Spleen (tissue), 11 donors: ENCODE measurements at regions not wholly inside any gene's neighbourhood (a gene's known extent, or its start where the extent isn't known, plus 50 kb on each side); places are given as distances from the start of the nearest gene placed in this dataset.

Source experiments
- DNase-seq: peaks from one replicate; pipeline ENCODE4 v3.0.0-alpha.2; 2020
- H3K27ac ChIP-seq, 8 donors: fragments of 200-600 bp; sonication (generic) in 7 of 8; 1 replicate in 4 of 8; 2 replicates in 4 of 8; pipeline versions ENCODE4 v1.5.0 to v1.8.0; 2016 to 2021; ENCODE audit warnings: inconsistent platforms in 4 of 8, mild to moderate bottlenecking in 4 of 8, moderate library complexity in 1 of 8
- H3K27me3 ChIP-seq, 7 donors: fragments of 200-600 bp; sonication (generic) in 6 of 7; replicated peaks in 1 of 7; 1 replicate in 4 of 7; 2 replicates in 3 of 7; pipeline versions ENCODE4 v1.5.0 to v1.8.0; 2016 to 2021; ENCODE audit warnings: inconsistent platforms in 3 of 7, mild to moderate bottlenecking in 1 of 7
- H3K36me3 ChIP-seq, 6 donors: fragments of 200-600 bp; sonication (generic) in 5 of 6; 1 replicate in 4 of 6; 2 replicates in 2 of 6; pipeline versions ENCODE4 v1.5.0 to v1.8.0; 2016 to 2021; ENCODE audit warnings: inconsistent platforms in 2 of 6
- H3K4me1 ChIP-seq, 6 donors: fragments of 200-600 bp; sonication (generic) in 5 of 6; 1 replicate in 3 of 6; 2 replicates in 3 of 6; pipeline versions ENCODE4 v1.5.0 to v1.8.0; 2016 to 2021; ENCODE audit warnings: inconsistent platforms in 3 of 6
- H3K4me3 ChIP-seq, 8 donors: fragments of 200-600 bp; sonication (generic) in 7 of 8; 1 replicate in 4 of 8; 2 replicates in 4 of 8; pipeline versions ENCODE4 v1.5.0 to v1.8.0; 2016 to 2021; ENCODE audit warnings: inconsistent platforms in 4 of 8, mild to moderate bottlenecking in 4 of 8, moderate library complexity in 2 of 8
- H3K9me3 ChIP-seq, 8 donors: fragments of 200-600 bp; sonication (generic) in 7 of 8; 1 replicate in 4 of 8; 2 replicates in 4 of 8; pipeline versions ENCODE4 v1.5.0 to v1.8.0; 2016 to 2021; ENCODE audit warnings: inconsistent platforms in 4 of 8
- CTCF ChIP-seq, 11 experiments: fragments of 200-600 bp in 7 of 11; fragments of 450-650 bp in 4 of 11; sonication (generic) in 4 of 11; IDR thresholded peaks in 8 of 11; conservative IDR thresholded peaks in 3 of 11; 1 replicate in 7 of 11; 2 replicates in 4 of 11; pipeline versions ENCODE4 v1.4.0 to v1.8.0; 2016 to 2021; ENCODE audit warnings: antibody characterized with exemption in 11 of 11, inconsistent platforms in 4 of 11, mild to moderate bottlenecking in 1 of 11
- POLR2A ChIP-seq, 3 donors: fragments of 450-650 bp; IDR thresholded peaks; one replicate each; pipeline ENCODE4 v1.5.1; 2017; ENCODE audit warnings: antibody characterized with exemption in 3 of 3, mild to moderate bottlenecking in 1 of 3
- POLR2AphosphoS5 ChIP-seq, 3 donors: sonication (generic); formaldehyde crosslinking; IDR thresholded peaks; one replicate each; pipeline ENCODE4 v1.5.1; 2017; ENCODE audit warnings: antibody characterized with exemption in 3 of 3
- WGBS, 5 donors: extraction: QIAGEN DNeasy Blood & Tissue Kit in 3 of 5; methylation state at CpG; one replicate each; pipeline versions ENCODE4 v1.1.5 to v1.1.7; 2013 to 2018; 5-methylcytosine and 5-hydroxymethylcytosine counted together
- intact Hi-C: fragments of 100-400 bp; cut with DNase I; formaldehyde crosslinking; loops from one replicate; pipeline ENCODE4 v1.15.0; 2023; ENCODE audit warnings: low total_unique reads
- donor health status: healthy with polysubstance abuse.
- donor health status: DM: no; HTN: no; CAD: no; lungs with moderate emphysema.
- donor health status: DM: no; HTN: no; CAD: no.
- donor health status: Bipolar disorder and iron deficiency.
- donor health status: healthy.
- donor health status: DM: no; HTN: no; CAD: no.
- donor health status: DM: yes; HTN: yes; CAD: no.

GRCh38 chr21:27633631-27634030 lies 666.7 kb upstream of the ADAMTS5 start:
- DNase-seq: no peak
- Histone ChIP-seq H3K27ac (no peak overlapping the region), H3K4me1 (no peaks in the 10 kb centered on the region), H3K27me3 (no peaks in the 10 kb centered on the region), H3K9me3 (no peaks in the 10 kb centered on the region), H3K36me3 (no peaks in the 10 kb centered on the region), H3K4me3 (no peak overlapping the region)
- no peak for TF ChIP-seq POLR2AphosphoS5 (IDR thresholded peaks at IDR 0.05)
- no peak for TF ChIP-seq CTCF (IDR thresholded peaks at IDR 0.05 in 8 of 11, conservative IDR thresholded peaks at IDR 0.05 in 3 of 11)
- TF ChIP-seq POLR2A (IDR thresholded peaks at IDR 0.05): no peak
- WGBS, 5 donors: 68 to 83% (median 74%) methylated on average over 3 of the region's 3 CpGs
- intact Hi-C loops: no loop called here

GRCh38 chr21:27631471-27631870 lies 664.6 kb upstream of the ADAMTS5 start:
- H3K36me3 ChIP-seq: no peaks in the 10 kb centered on the region
- H3K27ac ChIP-seq: no peak overlapping the region
- 15 to 40% (median 35%) methylated on average over 1 of the region's 1 CpG for WGBS, 5 donors
- H3K4me3 ChIP-seq: no peak overlapping the region
- H3K9me3 ChIP-seq: no peaks in the 10 kb centered on the region
- intact Hi-C loops: no loop called here
- no peaks in the 10 kb centered on the region for H3K27me3 ChIP-seq
- H3K4me1 ChIP-seq: no peaks in the 10 kb centered on the region
- TF ChIP-seq CTCF (IDR thresholded peaks at IDR 0.05 in 8 of 11, conservative IDR thresholded peaks at IDR 0.05 in 3 of 11): no peak
- no peak for TF ChIP-seq POLR2AphosphoS5 (IDR thresholded peaks at IDR 0.05)
- no peak for TF ChIP-seq POLR2A (IDR thresholded peaks at IDR 0.05)
- no peak for DNase-seq

GRCh38 chr21:27622631-27623030 lies 655.7 kb upstream of the ADAMTS5 start:
- H3K4me1 ChIP-seq: no peaks in the 10 kb centered on the region
- WGBS, 5 donors: 76 to 94% (median 83%) methylated on average over 1 of the region's 1 CpG
- peaks cover 0 to 8% (median 0%) of the 10 kb centered on the region in 8 donors for H3K9me3 ChIP-seq
- intact Hi-C loops: no loop called here
- H3K36me3 ChIP-seq: no peaks in the 10 kb centered on the region
- no peaks in the 10 kb centered on the region for H3K27me3 ChIP-seq
- no peak overlapping the region for H3K4me3 ChIP-seq
- TF ChIP-seq CTCF (IDR thresholded peaks at IDR 0.05 in 8 of 11, conservative IDR thresholded peaks at IDR 0.05 in 3 of 11) (no peak), POLR2AphosphoS5 (IDR thresholded peaks at IDR 0.05) (no peak), POLR2A (IDR thresholded peaks at IDR 0.05) (no peak)
- DNase-seq: no peak
- H3K27ac ChIP-seq: no peak overlapping the region

GRCh38 chr21:27614231-27614630 lies 647.3 kb upstream of the ADAMTS5 start:
- WGBS, 5 donors: 65 to 90% (median 80%) methylated on average over 2 of the region's 2 CpGs
- H3K36me3 ChIP-seq: no peaks in the 10 kb centered on the region
- peaks cover 0 to 20% (median 2%) of the 10 kb centered on the region in 8 donors for H3K9me3 ChIP-seq
- DNase-seq: no peak
- intact Hi-C loops: no loop called here
- H3K27ac ChIP-seq: no peak overlapping the region
- TF ChIP-seq POLR2AphosphoS5 (IDR thresholded peaks at IDR 0.05): no peak
- no peak for TF ChIP-seq CTCF (IDR thresholded peaks at IDR 0.05 in 8 of 11, conservative IDR thresholded peaks at IDR 0.05 in 3 of 11)
- no peak for TF ChIP-seq POLR2A (IDR thresholded peaks at IDR 0.05)
- no peaks in the 10 kb centered on the region for H3K4me1 ChIP-seq
- H3K27me3 ChIP-seq: no peaks in the 10 kb centered on the region
- H3K4me3 ChIP-seq: no peak overlapping the region
